C4-2B (cell line): ENCODE measurements at regions not wholly inside any gene's neighbourhood (a gene's known extent, or its start where the extent isn't known, plus 50 kb on each side); places are given as distances from the start of the nearest gene placed in this dataset.

Experiments
- H3K27ac ChIP-seq: fragments of 450-650 bp; 2 replicates; pipeline ENCODE4 v1.5.1; 2017
- CTCF ChIP-seq: fragments of 450-650 bp; conservative IDR thresholded peaks from 2 replicates; pipeline ENCODE4 v1.5.1; 2017; ENCODE audit warnings: mild to moderate bottlenecking
- ZFX ChIP-seq: fragments of 450-650 bp; IDR thresholded peaks from 2 replicates; pipeline ENCODE4 v1.6.1; 2017

DNA sequence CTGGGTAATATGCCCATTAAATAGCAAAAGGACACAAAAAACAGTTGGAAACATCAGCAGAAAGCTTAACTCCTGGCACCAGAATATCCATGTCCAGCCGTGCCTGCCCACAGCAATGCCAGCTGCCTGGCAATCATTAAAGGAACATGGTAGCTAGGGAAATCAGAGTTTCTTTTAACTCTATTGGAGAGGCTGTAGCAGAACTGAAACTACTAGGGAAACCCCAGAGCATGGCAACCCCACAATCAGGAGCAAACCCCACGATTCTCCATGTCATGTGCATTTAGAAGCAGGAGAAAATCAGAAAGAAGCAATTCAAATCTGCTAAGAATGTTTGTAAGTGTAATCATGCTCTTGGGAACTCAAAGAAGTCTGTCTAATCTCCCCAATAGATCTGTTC, 409.0 kb upstream of the SMIM21 start:
- no peak overlapping the region for H3K27ac ChIP-seq
- TF ChIP-seq CTCF = no peak
- TF ChIP-seq ZFX = no peak

DNA sequence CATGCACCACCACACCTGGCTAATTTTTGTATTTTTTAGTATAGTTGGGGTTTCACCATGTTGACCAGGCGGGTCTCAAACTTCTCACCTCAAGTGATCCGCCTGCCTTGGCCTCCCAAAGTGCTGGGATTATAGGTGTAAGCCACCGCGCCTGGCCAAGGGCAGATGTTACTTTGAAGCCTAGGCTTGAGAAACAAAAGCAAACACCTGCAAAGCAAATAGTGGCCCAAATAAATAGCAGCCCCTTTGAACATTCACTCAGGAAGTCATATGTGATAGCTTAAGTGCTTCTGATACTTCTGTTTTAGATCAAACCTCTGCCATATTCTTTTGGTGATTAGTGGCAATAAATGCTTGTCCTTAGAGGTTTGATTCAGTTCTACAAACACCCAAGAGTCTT, 404.5 kb upstream of the SMIM21 start:
- TF ChIP-seq ZFX = no peak
- no peak for TF ChIP-seq CTCF
- no peak overlapping the region for H3K27ac ChIP-seq

GRCh38 chr18:75830828-75831227, 403.3 kb upstream of the SMIM21 start:
- TF ChIP-seq CTCF (no peak), ZFX (no peak)

DNA sequence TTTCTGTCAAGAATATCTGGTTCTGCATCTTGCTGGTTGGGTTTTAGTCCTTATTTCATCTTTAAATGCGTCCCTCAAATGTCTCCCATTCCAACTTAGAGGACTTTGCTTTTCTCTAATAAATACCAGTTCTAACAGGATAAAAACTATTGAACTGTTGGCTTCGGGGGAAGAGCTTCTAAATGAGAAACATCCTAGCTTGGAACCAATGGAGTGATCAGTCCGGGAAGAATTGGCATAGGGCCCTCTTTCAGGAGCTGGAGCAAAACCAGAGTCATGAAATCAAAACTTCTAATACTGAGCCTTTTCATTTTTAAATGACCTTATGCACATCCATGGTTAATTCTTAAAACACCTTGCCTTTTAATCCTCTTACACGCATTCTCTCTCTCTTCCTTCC, 401.6 kb upstream of the SMIM21 start:
- TF ChIP-seq CTCF (no peak), ZFX (no peak)

More at GRCh38 chr18:75830828-75831227, 403.3 kb upstream of the SMIM21 start:
- no peak overlapping the region for H3K27ac ChIP-seq

GRCh38 chr18:75828379-75828778, 400.9 kb upstream of the SMIM21 start:
- TF ChIP-seq ZFX (no peak), CTCF (no peak; the same call in 1 of the 2 replicates)
- no peak overlapping the region for H3K27ac ChIP-seq

More for the DNA sequence above, 401.6 kb upstream of the SMIM21 start:
- no peak overlapping the region for H3K27ac ChIP-seq

- TF ChIP-seq CTCF (no peak), ZFX (no peak)
- peak overlapping the region; percentile 13; the same call in 1 of the 2 replicates for H3K27ac ChIP-seq
Measured at GRCh38 chr18:75827751-75828287, 400.3 kb upstream of the SMIM21 start.

- no peak for TF ChIP-seq CTCF
- no peak for TF ChIP-seq ZFX
- no peak overlapping the region for H3K27ac ChIP-seq
Measured at GRCh38 chr18:75824661-75825060, 397.2 kb upstream of the SMIM21 start.
